Uterus (tissue), 3 donors: ENCODE measurements at regions not wholly inside any gene's neighbourhood (a gene's known extent, or its start where the extent isn't known, plus 50 kb on each side); places are given as distances from the start of the nearest gene placed in this dataset.

Source experiments
- DNase-seq, 2 donors: peaks; one replicate each; pipeline ENCODE4 v3.0.0-alpha.2; 2019 to 2020
- H3K27ac ChIP-seq, 2 donors: fragments of 200-600 bp; sonication (generic); 1 replicate in 1 of 2; 2 replicates in 1 of 2; pipeline ENCODE4 v1.5.1; 2016 to 2018
- H3K27me3 ChIP-seq, 2 donors: fragments of 200-600 bp; sonication (generic); one replicate each; pipeline ENCODE4 v1.5.1; 2018 to 2019; ENCODE audit warnings: control low read depth in 1 of 2
- H3K36me3 ChIP-seq, 2 donors: fragments of 200-600 bp; sonication (generic); one replicate each; pipeline ENCODE4 v1.5.1; 2019; ENCODE audit warnings: control low read depth in 1 of 2
- H3K4me1 ChIP-seq, 2 donors: fragments of 200-600 bp; sonication (generic); one replicate each; pipeline ENCODE4 v1.5.1; 2018 to 2019; ENCODE audit warnings: control low read depth in 1 of 2
- H3K4me3 ChIP-seq, 2 donors: fragments of 200-600 bp; sonication (generic); 1 replicate in 1 of 2; 2 replicates in 1 of 2; pipeline ENCODE4 v1.5.1; 2018 to 2019; ENCODE audit warnings: mild to moderate bottlenecking in 1 of 2
- H3K9me3 ChIP-seq, 2 donors: fragments of 200-600 bp; sonication (generic); one replicate each; pipeline ENCODE4 v1.5.1; 2019; ENCODE audit warnings: control low read depth in 1 of 2
- CTCF ChIP-seq, 4 experiments: fragments of 200-600 bp in 2 of 4; fragments of 450-650 bp in 2 of 4; sonication (generic) in 2 of 4; IDR thresholded peaks; one replicate each; pipeline ENCODE4 v1.5.1; 2016 to 2019; ENCODE audit warnings: antibody characterized with exemption in 4 of 4, mild to moderate bottlenecking in 2 of 4, moderate library complexity in 1 of 4
- POLR2A ChIP-seq, 2 donors: fragments of 450-650 bp; IDR thresholded peaks; one replicate each; pipeline ENCODE4 v1.6.1; 2016; ENCODE audit warnings: antibody characterized with exemption in 2 of 2, mild to moderate bottlenecking in 1 of 2, moderate library complexity in 1 of 2
- intact Hi-C: fragments of 100-400 bp; cut with DNase I; formaldehyde crosslinking; loops from one replicate; pipeline ENCODE4 v1.15.1; 2023; ENCODE audit warnings: low total_unique reads
- donor health status: DM: yes; HTN: yes; CAD: no.

GRCh38 chr1:98459486-98459870, 202.0 kb upstream of the SNX7 start:
- no peaks in the 10 kb centered on the region for H3K9me3 ChIP-seq
- H3K4me1 ChIP-seq: no peaks in the 10 kb centered on the region
- TF ChIP-seq POLR2A (IDR thresholded peaks at IDR 0.05) (no peak), CTCF (IDR thresholded peaks at IDR 0.05) (no peak)
- intact Hi-C loops: no loop called here
- no peaks in the 10 kb centered on the region for H3K36me3 ChIP-seq
- H3K27ac ChIP-seq: no peak overlapping the region
- H3K27me3 ChIP-seq: no peaks in the 10 kb centered on the region
- DNase-seq: no peak
- H3K4me3 ChIP-seq: no peak overlapping the region

GRCh38 chr1:98458511-98459485, 202.7 kb upstream of the SNX7 start:
- no peak for TF ChIP-seq POLR2A (IDR thresholded peaks at IDR 0.05)
- no peak for TF ChIP-seq CTCF (IDR thresholded peaks at IDR 0.05)
- intact Hi-C loops: no loop called here
- Histone ChIP-seq H3K4me1 (no peaks in the 10 kb centered on the region), H3K27ac (no peak overlapping the region), H3K9me3 (no peaks in the 10 kb centered on the region), H3K27me3 (no peaks in the 10 kb centered on the region), H3K36me3 (no peaks in the 10 kb centered on the region), H3K4me3 (no peak overlapping the region)
- no peak for DNase-seq

- Histone ChIP-seq H3K36me3 (no peaks in the 10 kb centered on the region), H3K27me3 (no peaks in the 10 kb centered on the region), H3K9me3 (no peaks in the 10 kb centered on the region), H3K4me3 (no peak overlapping the region), H3K4me1 (no peaks in the 10 kb centered on the region), H3K27ac (no peak overlapping the region)
- intact Hi-C loops: no loop called here
- no peak for TF ChIP-seq POLR2A (IDR thresholded peaks at IDR 0.05)
- TF ChIP-seq CTCF (IDR thresholded peaks at IDR 0.05): no peak
- no peak for DNase-seq
Observed at GRCh38 chr1:98457248-98457647, 204.3 kb upstream of the SNX7 start.

GRCh38 chr1:98454666-98455065, 206.9 kb upstream of the SNX7 start:
- Histone ChIP-seq H3K27ac (no peak overlapping the region), H3K4me1 (no peaks in the 10 kb centered on the region), H3K9me3 (no peaks in the 10 kb centered on the region), H3K27me3 (no peaks in the 10 kb centered on the region), H3K4me3 (no peak overlapping the region), H3K36me3 (no peaks in the 10 kb centered on the region)
- DNase-seq: no peak
- intact Hi-C loops: no loop called here
- TF ChIP-seq POLR2A (IDR thresholded peaks at IDR 0.05) (no peak), CTCF (IDR thresholded peaks at IDR 0.05) (no peak)

GRCh38 chr1:98453066-98453465, 208.5 kb upstream of the SNX7 start:
- Histone ChIP-seq H3K9me3 (no peaks in the 10 kb centered on the region), H3K4me3 (no peak overlapping the region), H3K36me3 (no peaks in the 10 kb centered on the region), H3K4me1 (no peaks in the 10 kb centered on the region), H3K27me3 (no peaks in the 10 kb centered on the region), H3K27ac (no peak overlapping the region)
- TF ChIP-seq POLR2A (IDR thresholded peaks at IDR 0.05) (no peak), CTCF (IDR thresholded peaks at IDR 0.05) (no peak)
- intact Hi-C loops: no loop called here
- no peak for DNase-seq
